Sigmoid colon (tissue), 4 donors: ENCODE measurements at regions not wholly inside any gene's neighbourhood (a gene's known extent, or its start where the extent isn't known, plus 50 kb on each side); places are given as distances from the start of the nearest gene placed in this dataset.

Experiments
- CTCF ChIP-seq, 4 experiments: fragments of 450-650 bp in 3 of 4; fragments of 200-600 bp in 1 of 4; IDR thresholded peaks; one replicate each; pipeline ENCODE4 v1.5.1; 2016 to 2019; ENCODE audit warnings: antibody characterized with exemption in 4 of 4, mild to moderate bottlenecking in 3 of 4, moderate library complexity in 2 of 4
- POLR2AphosphoS5 ChIP-seq, 4 donors: sonication (generic); formaldehyde crosslinking; IDR thresholded peaks; one replicate each; pipeline ENCODE4 v1.6.1; 2017; ENCODE audit warnings: antibody characterized with exemption in 4 of 4

GRCh38 chr15:59904450-59905135 lies 99.5 kb upstream of the FOXB1 start:
- TF ChIP-seq CTCF (IDR thresholded peaks at IDR 0.05) (no peak), POLR2AphosphoS5 (IDR thresholded peaks at IDR 0.05) (no peak)
